ENCODE measurements at regions not wholly inside any gene's neighbourhood (a gene's known extent, or its start where the extent isn't known, plus 50 kb on each side); places are given as distances from the start of the nearest gene placed in this dataset.

DNA sequence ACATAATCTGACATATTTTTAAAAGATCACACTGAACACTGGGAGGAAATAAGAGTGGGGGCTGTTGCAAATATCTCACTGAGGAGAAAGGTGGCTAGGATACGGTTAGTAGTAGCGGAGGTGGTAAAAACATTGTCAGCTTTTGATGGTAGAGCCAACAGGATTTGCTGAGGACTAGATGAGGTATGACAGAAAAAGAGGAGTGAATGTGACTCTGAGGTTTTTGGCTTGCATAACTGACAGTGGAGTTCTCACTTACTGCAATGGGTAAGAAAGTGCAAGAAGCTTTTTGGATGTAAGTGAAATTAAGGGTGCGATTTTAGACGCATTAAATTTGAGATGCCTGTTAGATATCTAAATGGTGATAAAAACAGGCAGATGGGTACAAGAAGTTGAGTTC lies 102.0 kb upstream of the MBL2 start:
- no peaks in the 10 kb centered on the region for H3K9me3 Mint-ChIP-seq (ENCODE audit: unreplicated experiment)
- CTCF ChIA-PET = interaction anchor here (0.5 to 8.0 kb wide), 6 partner anchors 10 to 1258 kb away, joined by 3 to 69 read pairs (median 3); no protein-coding TSS in a partner anchor
- peaks cover 26% of the 10 kb centered on the region for H3K4me1 Mint-ChIP-seq (ENCODE audit: insufficient read depth, unreplicated experiment)
- DNase-seq (ENCODE audit: unreplicated experiment) = no peak
- H3K36me3 Mint-ChIP-seq (ENCODE audit: insufficient read depth, unreplicated experiment) = no peaks in the 10 kb centered on the region
- H3K27me3 Mint-ChIP-seq (ENCODE audit: insufficient read depth, unreplicated experiment) = no peaks in the 10 kb centered on the region
- POLR2A ChIA-PET = interaction anchor here (0.7 to 1.4 kb wide), 2 partner anchors 10 to 1001 kb away, joined by 3 to 7 read pairs; no protein-coding TSS in a partner anchor
- no peak overlapping the region for H3K4me3 Mint-ChIP-seq (ENCODE audit: unreplicated experiment)
- BruUV-seq (replicated peaks) = no TSS peak
- H3K27ac Mint-ChIP-seq (ENCODE audit: low read depth, unreplicated experiment) = peak overlapping the region; percentile 19
- TF ChIP-seq, protein P1, sequence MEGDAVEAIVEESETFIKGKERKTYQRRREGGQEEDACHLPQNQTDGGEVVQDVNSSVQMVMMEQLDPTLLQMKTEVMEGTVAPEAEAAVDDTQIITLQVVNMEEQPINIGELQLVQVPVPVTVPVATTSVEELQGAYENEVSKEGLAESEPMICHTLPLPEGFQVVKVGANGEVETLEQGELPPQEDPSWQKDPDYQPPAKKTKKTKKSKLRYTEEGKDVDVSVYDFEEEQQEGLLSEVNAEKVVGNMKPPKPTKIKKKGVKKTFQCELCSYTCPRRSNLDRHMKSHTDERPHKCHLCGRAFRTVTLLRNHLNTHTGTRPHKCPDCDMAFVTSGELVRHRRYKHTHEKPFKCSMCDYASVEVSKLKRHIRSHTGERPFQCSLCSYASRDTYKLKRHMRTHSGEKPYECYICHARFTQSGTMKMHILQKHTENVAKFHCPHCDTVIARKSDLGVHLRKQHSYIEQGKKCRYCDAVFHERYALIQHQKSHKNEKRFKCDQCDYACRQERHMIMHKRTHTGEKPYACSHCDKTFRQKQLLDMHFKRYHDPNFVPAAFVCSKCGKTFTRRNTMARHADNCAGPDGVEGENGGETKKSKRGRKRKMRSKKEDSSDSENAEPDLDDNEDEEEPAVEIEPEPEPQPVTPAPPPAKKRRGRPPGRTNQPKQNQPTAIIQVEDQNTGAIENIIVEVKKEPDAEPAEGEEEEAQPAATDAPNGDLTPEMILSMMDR (IDR thresholded peaks at IDR 0.05; ENCODE audit: unreplicated experiment) = no peak
- intact Hi-C loops (cut with micrococcal nuclease) = no loop called here

DNA sequence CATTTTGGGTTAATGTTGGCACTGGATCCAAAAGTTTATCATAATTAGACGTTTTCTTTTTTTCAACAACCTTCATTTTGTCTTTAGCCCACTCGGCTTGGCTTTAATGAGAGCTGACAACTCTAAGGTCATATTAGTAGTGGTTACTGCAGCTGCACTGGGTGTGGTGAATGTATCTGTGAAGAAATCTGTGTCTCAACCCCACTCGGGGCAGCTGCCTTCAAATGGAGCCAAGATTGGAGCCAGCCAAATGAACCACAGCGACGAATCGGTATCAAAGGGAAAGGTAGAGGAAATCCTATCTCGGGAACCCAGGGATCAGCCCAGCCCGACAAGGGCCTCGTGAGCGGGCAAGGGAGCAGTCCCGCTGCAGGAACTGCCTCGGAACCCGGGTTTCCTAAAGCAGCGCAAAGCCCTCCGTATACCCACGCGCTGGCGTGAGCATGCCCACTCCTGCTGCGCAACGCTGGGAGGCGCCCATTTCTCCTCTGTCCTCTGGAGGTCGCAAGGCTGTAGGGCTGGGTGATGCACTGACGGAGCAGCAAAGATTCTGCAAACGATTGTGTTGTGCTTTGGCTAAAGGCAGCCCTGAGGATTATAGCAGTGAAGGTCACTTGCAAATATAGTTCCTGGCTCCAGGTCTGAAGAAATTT lies 98.7 kb upstream of the MBL2 start:
- TF ChIP-seq, protein P1 (IDR thresholded peaks at IDR 0.05; ENCODE audit: unreplicated experiment) = no peak
- no TSS peak for BruUV-seq (replicated peaks)
- no peak for DNase-seq (ENCODE audit: unreplicated experiment)
- H3K27me3 Mint-ChIP-seq (ENCODE audit: insufficient read depth, unreplicated experiment) = no peaks in the 10 kb centered on the region
- no peak overlapping the region for H3K4me3 Mint-ChIP-seq (ENCODE audit: unreplicated experiment)
- ChIA-PET CTCF (interaction anchor here (0.6 to 1.9 kb wide), 2 partner anchors 8 to 968 kb away, joined by 3 to 5 read pairs; no protein-coding TSS in a partner anchor), POLR2A (no interaction called here)
- H3K9me3 Mint-ChIP-seq (ENCODE audit: unreplicated experiment) = peaks cover 9% of the 10 kb centered on the region
- no peaks in the 10 kb centered on the region for H3K36me3 Mint-ChIP-seq (ENCODE audit: insufficient read depth, unreplicated experiment)
- intact Hi-C loops (cut with micrococcal nuclease) = no loop called here
- H3K4me1 Mint-ChIP-seq (ENCODE audit: insufficient read depth, unreplicated experiment) = peaks cover 10% of the 10 kb centered on the region
- no peak overlapping the region for H3K27ac Mint-ChIP-seq (ENCODE audit: low read depth, unreplicated experiment)

DNA sequence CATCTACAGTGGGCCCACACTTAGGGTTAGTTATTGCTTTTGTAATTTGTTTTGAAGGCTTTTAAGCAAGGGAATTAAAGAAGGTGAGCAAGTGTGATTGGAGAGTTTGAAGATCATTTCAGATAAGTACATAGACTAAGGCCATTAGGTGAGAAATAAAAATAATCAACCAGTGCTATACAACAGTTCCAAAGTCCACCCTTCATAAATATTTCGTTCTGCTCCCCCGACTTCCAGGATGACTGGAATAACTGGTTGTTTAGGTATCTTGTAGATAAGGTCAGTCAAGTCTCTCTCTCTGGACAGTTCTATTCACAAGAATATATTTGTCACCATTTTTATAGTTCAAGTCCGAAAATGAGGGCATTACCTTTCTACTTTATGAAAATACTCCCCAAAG lies 98.0 kb upstream of the MBL2 start:
- POLR2A ChIA-PET = no interaction called here
- CTCF ChIA-PET = interaction anchor here (0.6 to 1.9 kb wide), 2 partner anchors 9 to 968 kb away, joined by 3 to 5 read pairs; no protein-coding TSS in a partner anchor
- H3K27ac Mint-ChIP-seq (ENCODE audit: low read depth, unreplicated experiment) = no peak overlapping the region

DNA sequence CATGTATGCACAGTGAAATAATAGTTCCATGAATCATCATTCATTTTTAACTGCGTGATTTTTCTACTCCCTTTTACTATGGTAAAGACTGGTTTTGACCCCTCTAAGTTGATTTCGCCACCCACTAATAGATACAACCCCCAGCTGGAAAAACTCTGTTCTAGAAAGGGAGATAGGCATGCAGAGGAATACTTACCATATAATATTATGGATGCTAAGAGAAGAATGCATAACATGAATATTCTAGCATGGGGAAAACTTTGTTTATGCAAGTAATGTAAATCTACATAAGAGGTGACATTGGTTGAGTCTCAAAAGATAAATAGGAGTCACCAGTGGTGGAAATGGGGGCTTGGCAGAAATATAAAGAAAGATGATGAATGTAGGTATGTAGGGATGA lies 97.3 kb upstream of the MBL2 start:
- TF ChIP-seq, protein P1 (IDR thresholded peaks at IDR 0.05; ENCODE audit: unreplicated experiment) = no peak
- DNase-seq (ENCODE audit: unreplicated experiment) = no peak
- peaks cover 10% of the 10 kb centered on the region for H3K4me1 Mint-ChIP-seq (ENCODE audit: insufficient read depth, unreplicated experiment)
- peaks cover 9% of the 10 kb centered on the region for H3K9me3 Mint-ChIP-seq (ENCODE audit: unreplicated experiment)
- no peaks in the 10 kb centered on the region for H3K36me3 Mint-ChIP-seq (ENCODE audit: insufficient read depth, unreplicated experiment)
- H3K4me3 Mint-ChIP-seq (ENCODE audit: unreplicated experiment) = no peak overlapping the region
- intact Hi-C loops (cut with micrococcal nuclease) = no loop called here
- H3K27ac Mint-ChIP-seq (ENCODE audit: low read depth, unreplicated experiment) = no peak overlapping the region
- BruUV-seq (replicated peaks) = no TSS peak
- ChIA-PET CTCF (no interaction called here), POLR2A (interaction anchor here (0.7 kb wide), 1 partner anchor 1882 kb away, joined by 3 read pairs; no protein-coding TSS in a partner anchor)
- H3K27me3 Mint-ChIP-seq (ENCODE audit: insufficient read depth, unreplicated experiment) = no peaks in the 10 kb centered on the region

More for the DNA sequence above, 98.0 kb upstream of the MBL2 start:
- Mint-ChIP-seq H3K4me3 (ENCODE audit: unreplicated experiment) (no peak overlapping the region), H3K4me1 (ENCODE audit: insufficient read depth, unreplicated experiment) (peaks cover 10% of the 10 kb centered on the region), H3K27me3 (ENCODE audit: insufficient read depth, unreplicated experiment) (no peaks in the 10 kb centered on the region), H3K9me3 (ENCODE audit: unreplicated experiment) (peaks cover 9% of the 10 kb centered on the region), H3K36me3 (ENCODE audit: insufficient read depth, unreplicated experiment) (no peaks in the 10 kb centered on the region)
- TF ChIP-seq, protein P1 (IDR thresholded peaks at IDR 0.05; ENCODE audit: unreplicated experiment) = no peak
- no peak for DNase-seq (ENCODE audit: unreplicated experiment)
- BruUV-seq (replicated peaks) = no TSS peak
- intact Hi-C loops (cut with micrococcal nuclease) = no loop called here
